HCT116 (cell line): ENCODE measurements at regions not wholly inside any gene's neighbourhood (a gene's known extent, or its start where the extent isn't known, plus 50 kb on each side); places are given as distances from the start of the nearest gene placed in this dataset.

Experiments used
- ATAC-seq: fragments of 200-7000 bp; cut with Tn5 transposase; 2 replicates; pipeline ENCODE4 v1.9.1; 2020; ENCODE audit warnings: mild to moderate bottlenecking, moderate library complexity
- BruUV-seq: library from RNA; stranded (reverse); fragments of 400-500 nt; replicated peaks from 2 replicates; lab custom pipeline; 2021; lab: Mats Ljungman, UMichigan
- CTCF ChIA-PET: fragments of 300-600 bp; sonication (Branson Sonifier 250); formaldehyde crosslinking; loops from one replicate; lab custom pipeline; 2021; ENCODE audit warnings: antibody characterized with exemption; lab: Charles Lee
- POLR2A ChIA-PET: fragments of 300-600, 350-600 bp; sonication (Branson Sonifier 250); formaldehyde crosslinking; loops from one replicate; lab custom pipeline; 2021; ENCODE audit warnings: antibody characterized with exemption; lab: Charles Lee
- RAD21 ChIA-PET, 2 experiments: fragments of 300-600 bp; sonication (Branson Sonifier 250); formaldehyde crosslinking; loops; one replicate each; lab custom pipeline; 2023; ENCODE audit warnings: low total read pairs in 2 of 2; ENCODE audit not compliant: uncharacterized antibody in 2 of 2, unreplicated experiment in 2 of 2, low non-redundant PET in 1 of 2; lab: Charles Lee
- DNase-seq: peaks from one replicate; pipeline ENCODE4 v3.0.0-alpha.2; 2010; ENCODE audit warnings: low read depth, low spot score
- H2AFZ ChIP-seq: fragments of 200-600 bp; shearing (Covaris generic), sonication (generic); 2 replicates; pipeline ENCODE4 v1.6.1; 2017; ENCODE audit warnings: low read depth, mixed run types, mixed read lengths, antibody characterized with exemption, low read length; ENCODE audit not compliant: poor library complexity, severe bottlenecking
- H3K27ac ChIP-seq: 2 replicates; pipeline ENCODE4 v1.5.1; 2012; ENCODE audit warnings: low read depth, low read length
- H3K27me3 ChIP-seq: fragments of 200-600 bp; sonication (generic); 2 replicates; pipeline ENCODE4 v1.6.1; 2016; ENCODE audit warnings: mixed run types, low read length, mixed read lengths; ENCODE audit not compliant: insufficient read depth
- H3K36me3 ChIP-seq, 2 experiments: fragments of 200-500 bp in 1 of 2; fragments of 200-600 bp in 1 of 2; sonication (Bioruptor generic) in 1 of 2; sonication (generic) in 1 of 2; 2 replicates each; pipeline versions ENCODE4 v1.5.1 to v1.6.1; 2014 to 2016; ENCODE audit warnings: low read length in 2 of 2, inconsistent platforms in 1 of 2, mixed read lengths in 1 of 2, mixed run types in 1 of 2; ENCODE audit not compliant: insufficient read depth in 2 of 2, control insufficient read depth in 1 of 2
- H3K4me1 ChIP-seq, 2 experiments: fragments of 200-600 bp in 1 of 2; sonication (generic) in 1 of 2; 2 replicates each; pipeline versions ENCODE4 v1.5.1 to v1.6.1; 2012 to 2017; ENCODE audit warnings: low read length in 2 of 2, inconsistent platforms in 1 of 2, mild to moderate bottlenecking in 1 of 2, mixed read lengths in 1 of 2, mixed run types in 1 of 2, moderate library complexity in 1 of 2; ENCODE audit not compliant: insufficient read depth in 2 of 2, control insufficient read depth in 1 of 2
- H3K4me2 ChIP-seq: fragments of 200-600 bp; sonication (generic); 2 replicates; pipeline ENCODE4 v1.6.1; 2017; ENCODE audit warnings: mixed run types, low read length, mixed read lengths
- H3K4me3 ChIP-seq, 2 experiments: fragments of 200-600 bp in 1 of 2; sonication (generic) in 1 of 2; replicated peaks in 1 of 2; 2 replicates each; pipeline ENCODE4 v1.5.1; 2011 to 2016; ENCODE audit warnings: low read length in 2 of 2, control low read depth in 1 of 2, low read depth in 1 of 2, mild to moderate bottlenecking in 1 of 2, mixed read lengths in 1 of 2, mixed run types in 1 of 2
- H3K79me2 ChIP-seq: fragments of 200-600 bp; sonication (generic); 2 replicates; pipeline ENCODE4 v1.6.1; 2017; ENCODE audit warnings: mild to moderate bottlenecking, mixed run types, low read length, moderate library complexity, mixed read lengths; ENCODE audit not compliant: insufficient read depth
- H3K9ac ChIP-seq: fragments of 200-600 bp; sonication (generic); 2 replicates; pipeline ENCODE4 v1.6.1; 2016; ENCODE audit warnings: low read length, mixed read lengths
- H3K9me2 ChIP-seq: fragments of 200-600 bp; sonication (generic), shearing (Covaris generic); 2 replicates; pipeline ENCODE4 v1.6.1; 2017; ENCODE audit warnings: mixed run types, mild to moderate bottlenecking, moderate library complexity; ENCODE audit not compliant: insufficient read depth
- H3K9me3 ChIP-seq, 2 experiments: fragments of 200-500 bp in 1 of 2; fragments of 200-600 bp in 1 of 2; sonication (Bioruptor generic) in 1 of 2; sonication (generic) in 1 of 2; 2 replicates each; pipeline ENCODE4 v1.6.1; 2014 to 2017; ENCODE audit warnings: low read length in 2 of 2, mixed read lengths in 2 of 2, inconsistent platforms in 1 of 2, low read depth in 1 of 2, mild to moderate bottlenecking in 1 of 2, mixed run types in 1 of 2, moderate library complexity in 1 of 2; ENCODE audit not compliant: control insufficient read depth in 1 of 2, insufficient read depth in 1 of 2
- H4K20me1 ChIP-seq: fragments of 200-600 bp; sonication (generic), shearing (Covaris generic); 2 replicates; pipeline ENCODE4 v1.6.1; 2017; ENCODE audit warnings: mixed run types, mild to moderate bottlenecking, moderate library complexity; ENCODE audit not compliant: insufficient read depth
- CEBPB ChIP-seq: IDR thresholded peaks from 2 replicates; pipeline ENCODE4 v1.6.1; 2012; ENCODE audit warnings: low read depth
- EGR1 ChIP-seq: IDR thresholded peaks from 2 replicates; pipeline ENCODE4 v1.6.1; 2012; ENCODE audit warnings: low read depth
- ELF1 ChIP-seq: IDR thresholded peaks from 2 replicates; pipeline ENCODE4 v1.6.1; 2012; ENCODE audit warnings: low read depth, borderline replicate concordance
- EZH2 ChIP-seq: fragments of 200-600 bp; sonication (generic); IDR thresholded peaks from 2 replicates; pipeline ENCODE4 v1.6.1; 2017; ENCODE audit warnings: antibody characterized with exemption, mixed run types
- EZH2phosphoT487 ChIP-seq: fragments of 200-600 bp; IDR thresholded peaks from 2 replicates; pipeline ENCODE4 v1.6.1; 2018; ENCODE audit warnings: antibody characterized with exemption, borderline replicate concordance
- JUND ChIP-seq: IDR thresholded peaks from 2 replicates; pipeline ENCODE4 v1.6.1; 2012
- intact Hi-C: fragments of 100-400 bp; cut with micrococcal nuclease; formaldehyde crosslinking; loops from 2 replicates; pipeline ENCODE4 v1.10.0; 2022

DNA sequence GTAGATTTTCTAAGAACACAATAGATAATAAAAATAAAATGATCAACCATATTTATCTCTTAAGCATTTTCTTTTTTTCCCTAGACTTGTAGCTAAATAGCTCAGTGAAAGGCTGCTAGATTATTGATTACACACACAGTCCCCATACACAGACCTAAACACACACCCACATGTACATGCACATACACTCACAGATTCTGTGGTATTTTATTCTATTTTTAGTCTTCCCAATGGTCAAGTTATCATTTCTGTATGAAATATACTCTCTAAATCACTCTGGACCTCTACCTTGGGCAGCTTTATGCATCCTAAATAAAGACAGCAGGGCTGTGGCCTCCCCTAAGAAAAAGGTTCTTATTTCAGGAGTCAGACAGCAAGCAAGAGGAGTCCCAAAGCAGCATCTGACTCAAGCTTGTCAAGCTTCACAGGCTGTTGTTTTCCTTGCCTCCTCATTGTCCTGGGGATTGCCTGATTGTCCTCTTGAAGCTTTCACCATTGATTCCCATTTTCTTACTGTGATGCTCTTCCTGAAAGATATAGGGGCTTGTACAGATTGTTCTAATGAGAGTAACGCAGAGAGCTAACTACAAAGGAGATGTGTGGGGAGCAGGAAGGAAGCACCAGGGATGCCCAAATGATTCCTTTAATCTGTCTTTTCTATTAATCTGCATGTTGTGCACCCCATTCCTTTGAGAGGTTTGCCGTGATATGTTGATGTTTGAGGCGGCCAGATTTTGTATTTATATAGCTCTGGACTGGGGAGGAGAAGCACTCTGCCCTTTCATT lies 986.5 kb downstream of the PCDH17 start:
- intact Hi-C loops = no loop called here
- H4K20me1 ChIP-seq = no peaks in the 10 kb centered on the region
- no peak overlapping the region for H2AFZ ChIP-seq
- no peaks in the 10 kb centered on the region for H3K79me2 ChIP-seq
- H3K9me3 ChIP-seq = peaks cover 11 to 14% of the 10 kb centered on the region in 2 experiments; a peak in 2 of 4 replicates
- no peaks in the 10 kb centered on the region for H3K4me1 ChIP-seq
- H3K36me3 ChIP-seq = no peaks in the 10 kb centered on the region
- no TSS peak for BruUV-seq
- H3K9ac ChIP-seq = no peak overlapping the region
- H3K9me2 ChIP-seq = no peaks in the 10 kb centered on the region
- no peak overlapping the region for H3K4me3 ChIP-seq
- no peak for ATAC-seq
- H3K27ac ChIP-seq = no peak overlapping the region
- TF ChIP-seq EZH2 (no peak), JUND (no peak), CEBPB (no peak), EZH2phosphoT487 (no peak), EGR1 (no peak)
- DNase-seq = no peak
- ChIA-PET CTCF (no interaction called here), POLR2A (no interaction called here), RAD21 (no interaction called here)
- H3K4me2 ChIP-seq = no peak overlapping the region
- no peaks in the 10 kb centered on the region for H3K27me3 ChIP-seq

DNA sequence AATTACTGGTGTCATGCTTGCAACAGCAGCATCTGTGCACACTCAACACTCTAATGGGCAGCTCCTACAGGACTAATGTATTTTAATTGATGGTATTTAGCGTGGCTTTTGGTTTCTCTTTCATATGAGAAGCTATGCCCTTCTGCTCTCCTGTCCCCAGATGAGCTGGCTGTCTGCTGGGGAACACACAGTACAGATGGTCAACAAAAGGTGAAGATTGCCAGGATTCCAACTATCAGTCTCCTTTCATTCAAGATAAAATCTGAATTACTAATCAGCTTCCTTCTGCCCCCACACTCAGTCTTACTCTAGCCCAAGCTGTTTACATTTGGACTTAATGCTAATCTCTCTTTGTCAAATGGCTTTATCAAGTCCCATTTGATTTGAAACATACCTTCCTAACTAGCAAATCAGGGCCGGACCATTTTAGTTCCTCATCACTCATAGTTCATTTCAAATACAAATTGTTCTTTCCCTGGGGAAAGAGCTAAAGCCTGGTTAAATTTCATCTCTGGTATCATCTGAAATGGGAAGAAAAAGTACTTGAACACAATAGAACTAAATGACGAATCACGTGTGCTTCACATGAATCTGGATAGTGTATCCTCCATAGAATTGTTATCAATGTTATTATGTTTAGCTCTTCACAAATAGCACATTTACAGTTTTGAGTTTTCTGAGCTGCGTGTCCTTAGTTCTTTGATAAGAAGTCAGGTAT lies 988.0 kb downstream of the PCDH17 start:
- BruUV-seq = no TSS peak
- ChIA-PET CTCF (no interaction called here), RAD21 (no interaction called here)
- peaks cover 5 to 11% of the 10 kb centered on the region in 2 experiments; a peak in 2 of 4 replicates for H3K9me3 ChIP-seq
- no peak for TF ChIP-seq ELF1
- TF ChIP-seq, all 23 proteins: peak for 0
- ATAC-seq = no peak
- Histone ChIP-seq H3K79me2 (no peaks in the 10 kb centered on the region), H3K9me2 (no peaks in the 10 kb centered on the region), H2AFZ (no peak overlapping the region), H3K9ac (no peak overlapping the region), H3K27me3 (no peaks in the 10 kb centered on the region), H4K20me1 (no peaks in the 10 kb centered on the region), H3K27ac (no peak overlapping the region), H3K36me3 (no peaks in the 10 kb centered on the region), H3K4me2 (no peak overlapping the region), H3K4me1 (no peaks in the 10 kb centered on the region), H3K4me3 (no peak overlapping the region)
- no peak for DNase-seq
- POLR2A ChIA-PET = no interaction called here
- intact Hi-C loops = no loop called here
